ENCODE measurements at regions not wholly inside any gene's neighbourhood (a gene's known extent, or its start where the extent isn't known, plus 50 kb on each side); places are given as distances from the start of the nearest gene placed in this dataset.

DNA sequence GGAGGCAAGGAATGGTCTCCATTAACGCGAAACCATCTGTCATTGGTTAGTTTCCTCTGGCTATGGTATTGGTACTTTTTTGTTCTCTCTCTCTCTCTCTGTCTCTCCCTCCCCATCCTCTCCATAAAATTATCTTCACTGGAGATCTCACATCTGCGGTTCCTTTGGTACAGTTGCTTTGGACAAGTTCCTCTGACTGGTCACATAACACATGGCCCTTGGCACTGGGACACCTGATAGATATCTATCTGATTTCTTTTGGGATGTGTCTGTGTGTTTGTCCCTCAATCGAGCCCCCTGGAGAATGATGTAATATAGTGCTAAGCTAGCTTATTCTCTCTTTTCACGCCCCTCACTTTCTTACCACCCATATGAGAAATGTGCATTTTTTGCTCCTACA, 682.0 kb upstream of the B3GALT2 start:
- RAD21 ChIA-PET (ENCODE audit: unreplicated experiment), result no interaction called here
- no peak overlapping the region for H3K27ac ChIP-seq (ENCODE audit: control insufficient read depth, insufficient read depth)
- FAIRE-seq (no peak), DNase-seq (ENCODE audit: low read depth, low spot score) (no peak), ATAC-seq (no peak)
- 37% methylated on average over 5 of the region's 5 CpGs for WGBS (ENCODE audit: insufficient coverage, insufficient replicate concordance, low lambda C conversion rate, missing lambda C conversion rate)
- no peak overlapping the region for H2AFZ ChIP-seq (ENCODE audit: control insufficient read depth, low read depth, low read length)
- no peak overlapping the region for H3K9ac ChIP-seq (ENCODE audit: control insufficient read depth, insufficient read depth, low read length)
- H3K4me1 ChIP-seq (ENCODE audit: control insufficient read depth, insufficient read depth, low read length), result no peaks in the 10 kb centered on the region
- H3K4me2 ChIP-seq (ENCODE audit: control insufficient read depth, insufficient read depth), result no peak overlapping the region
- SMC1A ChIA-PET (ENCODE audit: uncharacterized antibody, unreplicated experiment), result no interaction called here
- H3K27me3 ChIP-seq (replicated peaks in 1 of 2; ENCODE audit: control insufficient read depth in 2 of 2, insufficient read depth in 2 of 2, low read length in 1 of 2), result no peaks in the 10 kb centered on the region
- H3K79me2 ChIP-seq (ENCODE audit: control insufficient read depth, insufficient read depth, low read length), result no peaks in the 10 kb centered on the region
- H3K9me3 ChIP-seq (replicated peaks; ENCODE audit: control insufficient read depth, insufficient read depth, low read length), result no peaks in the 10 kb centered on the region
- H3K36me3 ChIP-seq (ENCODE audit: control insufficient read depth in 2 of 2, insufficient read depth in 2 of 2, low read length in 1 of 2), result no peaks in the 10 kb centered on the region
- H4K20me1 ChIP-seq (ENCODE audit: control insufficient read depth, insufficient read depth), result no peaks in the 10 kb centered on the region
- in situ Hi-C loops (cut with MboI), result no loop called here
- no peak overlapping the region for H3K4me3 ChIP-seq
- CTCF ChIA-PET, result no interaction called here
- no TSS peak for BruUV-seq (replicated peaks)
- intact Hi-C loops (cut with micrococcal nuclease; ENCODE audit: unreplicated experiment), result no loop called here
- POLR2A ChIA-PET, result no interaction called here
- no peak for TF ChIP-seq KAT2A (conservative IDR thresholded peaks at IDR 0.05; ENCODE audit: control insufficient read depth, low read depth, low read length)
- no peak for TF ChIP-seq RBBP5 (conservative IDR thresholded peaks at IDR 0.05)
- TF ChIP-seq CEBPB (IDR thresholded peaks at IDR 0.05; ENCODE audit: borderline replicate concordance in 1 of 2, low read depth in 2 of 2, low read length in 2 of 2), result no peak
- TF ChIP-seq, protein P1, sequence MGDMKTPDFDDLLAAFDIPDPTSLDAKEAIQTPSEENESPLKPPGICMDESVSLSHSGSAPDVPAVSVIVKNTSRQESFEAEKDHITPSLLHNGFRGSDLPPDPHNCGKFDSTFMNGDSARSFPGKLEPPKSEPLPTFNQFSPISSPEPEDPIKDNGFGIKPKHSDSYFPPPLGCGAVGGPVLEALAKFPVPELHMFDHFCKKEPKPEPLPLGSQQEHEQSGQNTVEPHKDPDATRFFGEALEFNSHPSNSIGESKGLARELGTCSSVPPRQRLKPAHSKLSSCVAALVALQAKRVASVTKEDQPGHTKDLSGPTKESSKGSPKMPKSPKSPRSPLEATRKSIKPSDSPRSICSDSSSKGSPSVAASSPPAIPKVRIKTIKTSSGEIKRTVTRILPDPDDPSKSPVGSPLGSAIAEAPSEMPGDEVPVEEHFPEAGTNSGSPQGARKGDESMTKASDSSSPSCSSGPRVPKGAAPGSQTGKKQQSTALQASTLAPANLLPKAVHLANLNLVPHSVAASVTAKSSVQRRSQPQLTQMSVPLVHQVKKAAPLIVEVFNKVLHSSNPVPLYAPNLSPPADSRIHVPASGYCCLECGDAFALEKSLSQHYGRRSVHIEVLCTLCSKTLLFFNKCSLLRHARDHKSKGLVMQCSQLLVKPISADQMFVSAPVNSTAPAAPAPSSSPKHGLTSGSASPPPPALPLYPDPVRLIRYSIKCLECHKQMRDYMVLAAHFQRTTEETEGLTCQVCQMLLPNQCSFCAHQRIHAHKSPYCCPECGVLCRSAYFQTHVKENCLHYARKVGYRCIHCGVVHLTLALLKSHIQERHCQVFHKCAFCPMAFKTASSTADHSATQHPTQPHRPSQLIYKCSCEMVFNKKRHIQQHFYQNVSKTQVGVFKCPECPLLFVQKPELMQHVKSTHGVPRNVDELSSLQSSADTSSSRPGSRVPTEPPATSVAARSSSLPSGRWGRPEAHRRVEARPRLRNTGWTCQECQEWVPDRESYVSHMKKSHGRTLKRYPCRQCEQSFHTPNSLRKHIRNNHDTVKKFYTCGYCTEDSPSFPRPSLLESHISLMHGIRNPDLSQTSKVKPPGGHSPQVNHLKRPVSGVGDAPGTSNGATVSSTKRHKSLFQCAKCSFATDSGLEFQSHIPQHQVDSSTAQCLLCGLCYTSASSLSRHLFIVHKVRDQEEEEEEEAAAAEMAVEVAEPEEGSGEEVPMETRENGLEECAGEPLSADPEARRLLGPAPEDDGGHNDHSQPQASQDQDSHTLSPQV (IDR thresholded peaks at IDR 0.05), result no peak
- no peak for TF ChIP-seq CHD4 (IDR thresholded peaks at IDR 0.05)
- TF ChIP-seq, protein P2, sequence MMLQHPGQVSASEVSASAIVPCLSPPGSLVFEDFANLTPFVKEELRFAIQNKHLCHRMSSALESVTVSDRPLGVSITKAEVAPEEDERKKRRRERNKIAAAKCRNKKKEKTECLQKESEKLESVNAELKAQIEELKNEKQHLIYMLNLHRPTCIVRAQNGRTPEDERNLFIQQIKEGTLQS (IDR thresholded peaks at IDR 0.05; ENCODE audit: borderline replicate concordance, extremely low read depth, low read depth, low read length), result no peak
- TF ChIP-seq HDGF (IDR thresholded peaks at IDR 0.05), result no peak
- TF ChIP-seq TARDBP (IDR thresholded peaks at IDR 0.05; ENCODE audit: borderline replicate concordance), result no peak
- TF ChIP-seq NR2C1 (IDR thresholded peaks at IDR 0.05), result no peak
- TF ChIP-seq FOXK2 (IDR thresholded peaks at IDR 0.05), result no peak
- TF ChIP-seq, protein P3, sequence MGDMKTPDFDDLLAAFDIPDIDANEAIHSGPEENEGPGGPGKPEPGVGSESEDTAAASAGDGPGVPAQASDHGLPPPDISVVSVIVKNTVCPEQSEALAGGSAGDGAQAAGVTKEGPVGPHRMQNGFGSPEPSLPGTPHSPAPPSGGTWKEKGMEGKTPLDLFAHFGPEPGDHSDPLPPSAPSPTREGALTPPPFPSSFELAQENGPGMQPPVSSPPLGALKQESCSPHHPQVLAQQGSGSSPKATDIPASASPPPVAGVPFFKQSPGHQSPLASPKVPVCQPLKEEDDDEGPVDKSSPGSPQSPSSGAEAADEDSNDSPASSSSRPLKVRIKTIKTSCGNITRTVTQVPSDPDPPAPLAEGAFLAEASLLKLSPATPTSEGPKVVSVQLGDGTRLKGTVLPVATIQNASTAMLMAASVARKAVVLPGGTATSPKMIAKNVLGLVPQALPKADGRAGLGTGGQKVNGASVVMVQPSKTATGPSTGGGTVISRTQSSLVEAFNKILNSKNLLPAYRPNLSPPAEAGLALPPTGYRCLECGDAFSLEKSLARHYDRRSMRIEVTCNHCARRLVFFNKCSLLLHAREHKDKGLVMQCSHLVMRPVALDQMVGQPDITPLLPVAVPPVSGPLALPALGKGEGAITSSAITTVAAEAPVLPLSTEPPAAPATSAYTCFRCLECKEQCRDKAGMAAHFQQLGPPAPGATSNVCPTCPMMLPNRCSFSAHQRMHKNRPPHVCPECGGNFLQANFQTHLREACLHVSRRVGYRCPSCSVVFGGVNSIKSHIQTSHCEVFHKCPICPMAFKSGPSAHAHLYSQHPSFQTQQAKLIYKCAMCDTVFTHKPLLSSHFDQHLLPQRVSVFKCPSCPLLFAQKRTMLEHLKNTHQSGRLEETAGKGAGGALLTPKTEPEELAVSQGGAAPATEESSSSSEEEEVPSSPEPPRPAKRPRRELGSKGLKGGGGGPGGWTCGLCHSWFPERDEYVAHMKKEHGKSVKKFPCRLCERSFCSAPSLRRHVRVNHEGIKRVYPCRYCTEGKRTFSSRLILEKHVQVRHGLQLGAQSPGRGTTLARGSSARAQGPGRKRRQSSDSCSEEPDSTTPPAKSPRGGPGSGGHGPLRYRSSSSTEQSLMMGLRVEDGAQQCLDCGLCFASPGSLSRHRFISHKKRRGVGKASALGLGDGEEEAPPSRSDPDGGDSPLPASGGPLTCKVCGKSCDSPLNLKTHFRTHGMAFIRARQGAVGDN (IDR thresholded peaks at IDR 0.05), result no peak
- TF ChIP-seq, protein P4, sequence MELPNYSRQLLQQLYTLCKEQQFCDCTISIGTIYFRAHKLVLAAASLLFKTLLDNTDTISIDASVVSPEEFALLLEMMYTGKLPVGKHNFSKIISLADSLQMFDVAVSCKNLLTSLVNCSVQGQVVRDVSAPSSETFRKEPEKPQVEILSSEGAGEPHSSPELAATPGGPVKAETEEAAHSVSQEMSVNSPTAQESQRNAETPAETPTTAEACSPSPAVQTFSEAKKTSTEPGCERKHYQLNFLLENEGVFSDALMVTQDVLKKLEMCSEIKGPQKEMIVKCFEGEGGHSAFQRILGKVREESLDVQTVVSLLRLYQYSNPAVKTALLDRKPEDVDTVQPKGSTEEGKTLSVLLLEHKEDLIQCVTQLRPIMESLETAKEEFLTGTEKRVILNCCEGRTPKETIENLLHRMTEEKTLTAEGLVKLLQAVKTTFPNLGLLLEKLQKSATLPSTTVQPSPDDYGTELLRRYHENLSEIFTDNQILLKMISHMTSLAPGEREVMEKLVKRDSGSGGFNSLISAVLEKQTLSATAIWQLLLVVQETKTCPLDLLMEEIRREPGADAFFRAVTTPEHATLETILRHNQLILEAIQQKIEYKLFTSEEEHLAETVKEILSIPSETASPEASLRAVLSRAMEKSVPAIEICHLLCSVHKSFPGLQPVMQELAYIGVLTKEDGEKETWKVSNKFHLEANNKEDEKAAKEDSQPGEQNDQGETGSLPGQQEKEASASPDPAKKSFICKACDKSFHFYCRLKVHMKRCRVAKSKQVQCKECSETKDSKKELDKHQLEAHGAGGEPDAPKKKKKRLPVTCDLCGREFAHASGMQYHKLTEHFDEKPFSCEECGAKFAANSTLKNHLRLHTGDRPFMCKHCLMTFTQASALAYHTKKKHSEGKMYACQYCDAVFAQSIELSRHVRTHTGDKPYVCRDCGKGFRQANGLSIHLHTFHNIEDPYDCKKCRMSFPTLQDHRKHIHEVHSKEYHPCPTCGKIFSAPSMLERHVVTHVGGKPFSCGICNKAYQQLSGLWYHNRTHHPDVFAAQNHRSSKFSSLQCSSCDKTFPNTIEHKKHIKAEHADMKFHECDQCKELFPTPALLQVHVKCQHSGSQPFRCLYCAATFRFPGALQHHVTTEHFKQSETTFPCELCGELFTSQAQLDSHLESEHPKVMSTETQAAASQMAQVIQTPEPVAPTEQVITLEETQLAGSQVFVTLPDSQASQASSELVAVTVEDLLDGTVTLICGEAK (IDR thresholded peaks at IDR 0.05; ENCODE audit: borderline replicate concordance), result no peak
- TF ChIP-seq LARP7 (IDR thresholded peaks at IDR 0.05), result no peak
- no peak for TF ChIP-seq FOXM1 (IDR thresholded peaks at IDR 0.05; ENCODE audit: low read depth, low read length)
